ENCODE measurements at regions not wholly inside any gene's neighbourhood (a gene's known extent, or its start where the extent isn't known, plus 50 kb on each side); places are given as distances from the start of the nearest gene placed in this dataset.

DNA sequence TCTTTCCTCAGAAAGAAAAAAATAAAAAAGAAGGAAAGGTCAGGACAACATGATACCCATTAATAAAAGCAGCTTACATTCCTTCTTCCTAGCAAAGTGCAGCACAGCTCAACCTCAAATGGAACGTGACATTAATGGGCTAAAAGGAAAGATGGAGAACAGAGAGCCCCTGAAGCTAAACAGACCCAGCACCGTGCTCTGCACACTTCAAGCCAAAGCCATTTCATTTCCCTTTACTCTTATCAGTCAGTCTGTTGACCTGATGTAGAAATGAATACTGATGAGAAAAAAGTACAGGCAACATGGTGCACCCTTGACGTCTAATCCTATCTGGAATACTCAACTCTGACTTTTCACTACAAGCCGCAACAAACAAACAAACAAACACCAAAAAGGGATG is 57.7 kb upstream of the EDNRA start:
- H3K4me3 ChIP-seq (replicated peaks; ENCODE audit: insufficient read depth, low read length) = no peak overlapping the region
- TF ChIP-seq SPI1 (IDR thresholded peaks at IDR 0.05; ENCODE audit: borderline replicate concordance, low read depth) (no peak), POLR2AphosphoS5 (IDR thresholded peaks at IDR 0.05; ENCODE audit: low read depth) (no peak), GABPA (IDR thresholded peaks at IDR 0.05; ENCODE audit: low read depth) (no peak)
- TF ChIP-seq, protein P1, sequence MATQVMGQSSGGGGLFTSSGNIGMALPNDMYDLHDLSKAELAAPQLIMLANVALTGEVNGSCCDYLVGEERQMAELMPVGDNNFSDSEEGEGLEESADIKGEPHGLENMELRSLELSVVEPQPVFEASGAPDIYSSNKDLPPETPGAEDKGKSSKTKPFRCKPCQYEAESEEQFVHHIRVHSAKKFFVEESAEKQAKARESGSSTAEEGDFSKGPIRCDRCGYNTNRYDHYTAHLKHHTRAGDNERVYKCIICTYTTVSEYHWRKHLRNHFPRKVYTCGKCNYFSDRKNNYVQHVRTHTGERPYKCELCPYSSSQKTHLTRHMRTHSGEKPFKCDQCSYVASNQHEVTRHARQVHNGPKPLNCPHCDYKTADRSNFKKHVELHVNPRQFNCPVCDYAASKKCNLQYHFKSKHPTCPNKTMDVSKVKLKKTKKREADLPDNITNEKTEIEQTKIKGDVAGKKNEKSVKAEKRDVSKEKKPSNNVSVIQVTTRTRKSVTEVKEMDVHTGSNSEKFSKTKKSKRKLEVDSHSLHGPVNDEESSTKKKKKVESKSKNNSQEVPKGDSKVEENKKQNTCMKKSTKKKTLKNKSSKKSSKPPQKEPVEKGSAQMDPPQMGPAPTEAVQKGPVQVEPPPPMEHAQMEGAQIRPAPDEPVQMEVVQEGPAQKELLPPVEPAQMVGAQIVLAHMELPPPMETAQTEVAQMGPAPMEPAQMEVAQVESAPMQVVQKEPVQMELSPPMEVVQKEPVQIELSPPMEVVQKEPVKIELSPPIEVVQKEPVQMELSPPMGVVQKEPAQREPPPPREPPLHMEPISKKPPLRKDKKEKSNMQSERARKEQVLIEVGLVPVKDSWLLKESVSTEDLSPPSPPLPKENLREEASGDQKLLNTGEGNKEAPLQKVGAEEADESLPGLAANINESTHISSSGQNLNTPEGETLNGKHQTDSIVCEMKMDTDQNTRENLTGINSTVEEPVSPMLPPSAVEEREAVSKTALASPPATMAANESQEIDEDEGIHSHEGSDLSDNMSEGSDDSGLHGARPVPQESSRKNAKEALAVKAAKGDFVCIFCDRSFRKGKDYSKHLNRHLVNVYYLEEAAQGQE (IDR thresholded peaks at IDR 0.05; ENCODE audit: insufficient replicate concordance, low read depth) = no peak
- TF ChIP-seq, protein P2, sequence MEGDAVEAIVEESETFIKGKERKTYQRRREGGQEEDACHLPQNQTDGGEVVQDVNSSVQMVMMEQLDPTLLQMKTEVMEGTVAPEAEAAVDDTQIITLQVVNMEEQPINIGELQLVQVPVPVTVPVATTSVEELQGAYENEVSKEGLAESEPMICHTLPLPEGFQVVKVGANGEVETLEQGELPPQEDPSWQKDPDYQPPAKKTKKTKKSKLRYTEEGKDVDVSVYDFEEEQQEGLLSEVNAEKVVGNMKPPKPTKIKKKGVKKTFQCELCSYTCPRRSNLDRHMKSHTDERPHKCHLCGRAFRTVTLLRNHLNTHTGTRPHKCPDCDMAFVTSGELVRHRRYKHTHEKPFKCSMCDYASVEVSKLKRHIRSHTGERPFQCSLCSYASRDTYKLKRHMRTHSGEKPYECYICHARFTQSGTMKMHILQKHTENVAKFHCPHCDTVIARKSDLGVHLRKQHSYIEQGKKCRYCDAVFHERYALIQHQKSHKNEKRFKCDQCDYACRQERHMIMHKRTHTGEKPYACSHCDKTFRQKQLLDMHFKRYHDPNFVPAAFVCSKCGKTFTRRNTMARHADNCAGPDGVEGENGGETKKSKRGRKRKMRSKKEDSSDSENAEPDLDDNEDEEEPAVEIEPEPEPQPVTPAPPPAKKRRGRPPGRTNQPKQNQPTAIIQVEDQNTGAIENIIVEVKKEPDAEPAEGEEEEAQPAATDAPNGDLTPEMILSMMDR (IDR thresholded peaks at IDR 0.05; ENCODE audit: insufficient read depth, low read length) = no peak
- DNase-seq (ENCODE audit: low read depth in 1 of 2, low spot score in 1 of 2) = no peak

DNA sequence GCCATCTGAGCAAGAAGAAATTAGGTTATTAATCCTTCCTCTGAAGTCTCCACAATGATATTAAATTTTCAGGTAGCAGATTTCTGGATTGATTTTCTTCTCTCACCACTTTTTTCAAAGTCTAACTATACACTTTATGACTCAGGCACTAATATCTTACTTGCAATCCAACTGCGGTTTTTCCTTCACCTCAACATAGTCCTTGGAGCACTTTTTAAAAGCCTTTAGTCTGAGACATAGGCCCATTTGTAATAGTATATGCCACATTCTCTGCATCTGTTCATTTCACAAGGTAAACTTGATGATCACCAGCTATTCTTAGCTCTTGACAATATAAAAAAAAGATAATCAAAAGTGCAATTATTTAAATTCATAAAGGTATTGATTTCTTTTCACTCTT is 55.9 kb upstream of the EDNRA start:
- DNase-seq (ENCODE audit: low read depth in 1 of 2, low spot score in 1 of 2) = no peak
- TF ChIP-seq, protein P2 (IDR thresholded peaks at IDR 0.05; ENCODE audit: insufficient read depth, low read length) = no peak
- TF ChIP-seq POLR2AphosphoS5 (IDR thresholded peaks at IDR 0.05; ENCODE audit: low read depth) (no peak), SPI1 (IDR thresholded peaks at IDR 0.05; ENCODE audit: borderline replicate concordance, low read depth) (no peak), GABPA (IDR thresholded peaks at IDR 0.05; ENCODE audit: low read depth) (no peak)
- TF ChIP-seq, protein P1 (IDR thresholded peaks at IDR 0.05; ENCODE audit: insufficient replicate concordance, low read depth) = no peak

More for the DNA sequence above, 57.7 kb upstream of the EDNRA start:
- no peaks in the 10 kb centered on the region for H3K27me3 ChIP-seq (ENCODE audit: insufficient read depth, poor library complexity, severe bottlenecking)
- H3K27ac ChIP-seq (replicated peaks) = no peak overlapping the region

DNA sequence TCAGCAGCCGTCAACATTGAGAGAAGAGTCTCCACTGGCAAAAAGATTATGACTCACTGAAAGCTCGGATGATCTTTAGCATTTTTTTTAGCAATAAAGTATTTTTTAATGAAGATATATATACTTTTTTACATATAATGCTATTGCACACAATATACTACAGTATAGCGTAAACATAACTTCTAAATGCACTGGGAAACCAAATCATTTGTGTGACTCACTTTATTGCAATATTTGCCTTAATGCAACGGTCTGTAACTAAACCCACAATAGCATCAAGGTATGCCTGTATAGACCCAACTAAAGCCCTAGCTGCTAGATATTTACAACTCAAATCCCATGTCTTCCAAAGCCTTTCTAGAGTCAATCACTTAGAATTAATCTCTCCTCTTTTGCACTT is 52.3 kb upstream of the EDNRA start:
- Histone ChIP-seq H3K4me3 (replicated peaks; ENCODE audit: insufficient read depth, low read length) (no peak overlapping the region), H3K27me3 (ENCODE audit: insufficient read depth, poor library complexity, severe bottlenecking) (no peaks in the 10 kb centered on the region), H3K27ac (replicated peaks) (no peak overlapping the region)
- no peak for TF ChIP-seq SPI1 (IDR thresholded peaks at IDR 0.05; ENCODE audit: borderline replicate concordance, low read depth)
- no peak for DNase-seq (ENCODE audit: low read depth in 1 of 2, low spot score in 1 of 2)

More for the DNA sequence above, 55.9 kb upstream of the EDNRA start:
- H3K27ac ChIP-seq (replicated peaks) = no peak overlapping the region
- H3K4me3 ChIP-seq (replicated peaks; ENCODE audit: insufficient read depth, low read length) = no peak overlapping the region
- H3K27me3 ChIP-seq (ENCODE audit: insufficient read depth, poor library complexity, severe bottlenecking) = no peaks in the 10 kb centered on the region

DNA sequence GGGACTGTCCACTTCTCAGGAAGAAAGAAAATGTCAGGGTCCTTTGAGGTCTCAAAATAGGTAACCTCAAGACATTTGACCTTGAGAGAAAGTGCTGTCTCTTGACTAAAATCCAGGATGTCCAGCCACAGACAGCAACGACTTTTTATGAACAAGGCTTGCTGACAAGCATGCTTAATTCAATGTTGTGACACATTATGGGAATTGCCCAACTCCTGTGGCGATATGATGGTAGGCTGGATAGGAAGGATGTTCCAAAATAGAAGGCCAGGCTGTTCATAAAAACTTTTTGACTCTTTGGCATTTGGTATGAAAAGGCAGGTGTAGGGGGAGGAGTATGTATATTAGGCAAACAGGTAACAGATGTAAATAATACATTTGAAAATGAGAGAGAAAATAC is 50.8 kb upstream of the EDNRA start:
- no peak for TF ChIP-seq POLR2AphosphoS5 (IDR thresholded peaks at IDR 0.05; ENCODE audit: low read depth)
- TF ChIP-seq GABPA (IDR thresholded peaks at IDR 0.05; ENCODE audit: low read depth) = no peak
- TF ChIP-seq, protein P2 (IDR thresholded peaks at IDR 0.05; ENCODE audit: insufficient read depth, low read length) = no peak
- TF ChIP-seq, protein P1 (IDR thresholded peaks at IDR 0.05; ENCODE audit: insufficient replicate concordance, low read depth) = no peak
- TF ChIP-seq SPI1 (IDR thresholded peaks at IDR 0.05; ENCODE audit: borderline replicate concordance, low read depth) = no peak
- Histone ChIP-seq H3K27me3 (ENCODE audit: insufficient read depth, poor library complexity, severe bottlenecking) (no peaks in the 10 kb centered on the region), H3K4me3 (replicated peaks; ENCODE audit: insufficient read depth, low read length) (no peak overlapping the region), H3K27ac (replicated peaks) (no peak overlapping the region)
- DNase-seq (ENCODE audit: low read depth in 1 of 2, low spot score in 1 of 2) = no peak
